HepG2 (cell line): ENCODE measurements at regions not wholly inside any gene's neighbourhood (a gene's known extent, or its start where the extent isn't known, plus 50 kb on each side); places are given as distances from the start of the nearest gene placed in this dataset.

Source experiments
- ATAC-seq: fragments of 200-7000 bp; cut with Tn5 transposase; 3 replicates; pipeline ENCODE4 v1.9.1; 2020; ENCODE audit warnings: mild to moderate bottlenecking, moderate library complexity
- BruUV-seq: library from RNA; stranded (reverse); fragments of 400-500 nt; replicated peaks from 2 replicates; lab custom pipeline; 2021; lab: Mats Ljungman, UMichigan
- CTCF ChIA-PET: fragments of 300-600 bp; formaldehyde crosslinking; extraction: SDS; loops from one replicate; lab custom pipeline; 2021; ENCODE audit warnings: low total read pairs, inconsistent platforms, low intra/inter-chr PET ratio; lab: Yijun Ruan, JAX
- POLR2A ChIA-PET: fragments of 350-600 bp; sonication (Branson Sonifier 250); formaldehyde crosslinking; loops from one replicate; lab custom pipeline; 2020; ENCODE audit warnings: antibody characterized with exemption, inconsistent platforms; lab: Yijun Ruan, JAX
- DNase-seq: peaks from one replicate; pipeline ENCODE4 v3.0.0-alpha.2; 2015; ENCODE audit warnings: low spot score
- FAIRE-seq: peaks from 3 replicates; lab custom pipeline; 2011; peaks lifted over from hg19 to GRCh38; lab: Jason Lieb, UNC
- H2AFZ ChIP-seq: one replicate; pipeline ENCODE4 v1.6.1; 2011; ENCODE audit warnings: low read length, inconsistent platforms
- H3K27ac ChIP-seq: fragments of 300-600 bp; 3 replicates; pipeline ENCODE4 v1.8.0; 2011; ENCODE audit warnings: mixed run types, mild to moderate bottlenecking, mixed read lengths, low read length, inconsistent platforms; ENCODE audit not compliant: insufficient read depth; ENCODE audit errors: extremely low read length
- H3K27me3 ChIP-seq, 2 experiments: fragments of 200-600 bp in 1 of 2; 2 replicates in 1 of 2; 3 replicates in 1 of 2; pipeline versions ENCODE4 v1.6.0 to v1.8.0; 2011; ENCODE audit warnings: low read length in 2 of 2, mild to moderate bottlenecking in 2 of 2, moderate library complexity in 2 of 2, inconsistent platforms in 1 of 2; ENCODE audit not compliant: insufficient read depth in 2 of 2, control insufficient read depth in 1 of 2
- H3K36me3 ChIP-seq, 2 experiments: fragments of 200-600 bp in 1 of 2; replicated peaks in 1 of 2; 2 replicates in 1 of 2; 3 replicates in 1 of 2; pipeline versions ENCODE4 v1.5.1 to v1.8.0; 2011; ENCODE audit warnings: low read length in 2 of 2, inconsistent platforms in 1 of 2; ENCODE audit not compliant: insufficient read depth in 2 of 2, control insufficient read depth in 1 of 2
- H3K4me1 ChIP-seq: 2 replicates; pipeline ENCODE4 v1.5.1; 2012; ENCODE audit warnings: low read length, inconsistent platforms; ENCODE audit not compliant: insufficient read depth
- H3K4me2 ChIP-seq: 2 replicates; pipeline ENCODE4 v1.6.0; 2011; ENCODE audit warnings: low read depth, low read length, inconsistent platforms
- H3K4me3 ChIP-seq, 3 experiments: fragments of 200-600 bp in 1 of 3; sonication (generic), shearing (Covaris generic) in 1 of 3; replicated peaks in 1 of 3; 2 replicates each; pipeline ENCODE4 v1.5.1; 2011 to 2016; ENCODE audit warnings: low read length in 3 of 3, inconsistent platforms in 2 of 3, low read depth in 2 of 3, mild to moderate bottlenecking in 2 of 3, control low read depth in 1 of 3, mixed read lengths in 1 of 3; ENCODE audit not compliant: insufficient read depth in 1 of 3
- H3K79me2 ChIP-seq: one replicate; pipeline ENCODE4 v1.6.1; 2011; ENCODE audit warnings: low read length, inconsistent platforms; ENCODE audit not compliant: insufficient read depth
- H3K9ac ChIP-seq: 2 replicates; pipeline ENCODE4 v1.6.0; 2011; ENCODE audit warnings: mild to moderate bottlenecking, low read depth, low read length, inconsistent platforms; ENCODE audit not compliant: insufficient read depth
- H3K9me3 ChIP-seq: 2 replicates; pipeline ENCODE4 v1.5.1; 2012; ENCODE audit warnings: mild to moderate bottlenecking, low read length
- H4K20me1 ChIP-seq: 2 replicates; pipeline ENCODE4 v1.6.0; 2011; ENCODE audit warnings: inconsistent platforms, mild to moderate bottlenecking, low read length, moderate library complexity; ENCODE audit not compliant: insufficient read depth
- ATM ChIP-seq: fragments of 450-650 bp; IDR thresholded peaks from 2 replicates; pipeline ENCODE4 v1.7.1; 2017; ENCODE audit warnings: mild to moderate bottlenecking, borderline replicate concordance
- FOSL1 ChIP-seq: sonication (generic); formaldehyde crosslinking; IDR thresholded peaks from 2 replicates; pipeline ENCODE4 v1.9.0; 2021; ENCODE audit warnings: missing genetic modification reagents, borderline replicate concordance
- GATA4 ChIP-seq: sonication (generic); IDR thresholded peaks from 2 replicates; pipeline ENCODE4 v1.6.1; 2016; ENCODE audit warnings: antibody characterized with exemption, low read depth, borderline replicate concordance
- HOXD1 ChIP-seq: sonication (generic); formaldehyde crosslinking; IDR thresholded peaks from 2 replicates; pipeline ENCODE4 v1.5.0; 2020; ENCODE audit warnings: missing genetic modification reagents
- MYC ChIP-seq: sonication (generic); formaldehyde crosslinking; IDR thresholded peaks from 2 replicates; pipeline ENCODE4 v1.9.0; 2021; ENCODE audit warnings: missing genetic modification reagents, borderline replicate concordance
- RXRB ChIP-seq: IDR thresholded peaks from 2 replicates; pipeline ENCODE4 v1.6.1; 2016; ENCODE audit warnings: borderline replicate concordance, missing genetic modification reagents, missing compliant biosample characterization
- SALL2 ChIP-seq: sonication (generic); formaldehyde crosslinking; IDR thresholded peaks from 2 replicates; pipeline ENCODE4 v1.8.1; 2023; ENCODE audit warnings: mild to moderate bottlenecking, missing genetic modification reagents, inconsistent platforms
- TCF7L2 ChIP-seq: IDR thresholded peaks from 2 replicates; pipeline ENCODE4 v1.6.1; 2011; ENCODE audit warnings: mild to moderate bottlenecking, low read depth, low read length, moderate library complexity
- ZFYVE20 ChIP-seq: sonication (generic); formaldehyde crosslinking; IDR thresholded peaks from 2 replicates; pipeline ENCODE4 v1.8.0; 2023; ENCODE audit warnings: low read depth, mild to moderate bottlenecking, moderate library complexity, missing genetic modification reagents, borderline replicate concordance
- ZNF121 ChIP-seq: sonication (generic); formaldehyde crosslinking; IDR thresholded peaks from 2 replicates; pipeline ENCODE4 v1.5.0; 2020; ENCODE audit warnings: mild to moderate bottlenecking, missing genetic modification reagents
- ZNF335 ChIP-seq: sonication (generic); formaldehyde crosslinking; IDR thresholded peaks from 2 replicates; pipeline ENCODE4 v1.4.0; 2020; ENCODE audit warnings: missing genetic modification reagents
- ZNF530 ChIP-seq: sonication (generic); formaldehyde crosslinking; IDR thresholded peaks from 2 replicates; pipeline ENCODE4 v1.5.0; 2020; ENCODE audit warnings: low read depth, mild to moderate bottlenecking, missing genetic modification reagents
- ZNF749 ChIP-seq: sonication (generic); formaldehyde crosslinking; IDR thresholded peaks from 2 replicates; pipeline ENCODE4 v1.8.0; 2022; ENCODE audit warnings: mild to moderate bottlenecking, missing genetic modification reagents, moderate library complexity, borderline replicate concordance
- WGBS: methylation state at CpG from one replicate; pipeline ENCODE4 v1.1.6; 2017; ENCODE audit warnings: low lambda C conversion rate; 5-methylcytosine and 5-hydroxymethylcytosine counted together
- in situ Hi-C: cut with HindIII; loops from 2 replicates; pipeline ENCODE4 v1.10.0; 2017; ENCODE audit warnings: low pct_unique_long_range_greater_than_20kb; ENCODE audit not compliant: extremely low pct_ligation_motif_present
- intact Hi-C: fragments of 100-400 bp; cut with micrococcal nuclease; formaldehyde crosslinking; loops from one replicate; pipeline ENCODE4 v1.10.0; 2022; ENCODE audit not compliant: unreplicated experiment
- TF ChIP-seq, protein P1 (sequence below): sonication (generic); formaldehyde crosslinking; IDR thresholded peaks from 2 replicates; pipeline ENCODE4 v1.5.0; 2020; ENCODE audit warnings: mild to moderate bottlenecking, missing genetic modification reagents
- TF ChIP-seq, protein P2 (sequence below): sonication (generic); formaldehyde crosslinking; IDR thresholded peaks from 2 replicates; pipeline ENCODE4 v1.4.0; 2020; ENCODE audit warnings: mild to moderate bottlenecking, missing genetic modification reagents, borderline replicate concordance

- Histone ChIP-seq H3K36me3 (no peaks in the 10 kb centered on the region), H4K20me1 (no peaks in the 10 kb centered on the region), H3K4me1 (no peaks in the 10 kb centered on the region), H3K4me2 (no peak overlapping the region), H3K9me3 (no peaks in the 10 kb centered on the region), H3K79me2 (no peaks in the 10 kb centered on the region), H3K27me3 (peaks cover 0 to 10% of the 10 kb centered on the region in 2 experiments; a peak in 2 of 5 replicates), H3K27ac (no peak overlapping the region), H3K4me3 (no peak overlapping the region), H3K9ac (no peak overlapping the region), H2AFZ (no peak overlapping the region)
- WGBS: 3% methylated on average over 2 of the region's 2 CpGs
- BruUV-seq: no TSS peak
- ATAC-seq (no peak), FAIRE-seq (no peak), DNase-seq (no peak)
- intact Hi-C loops: no loop called here
- ChIA-PET CTCF (no interaction called here), POLR2A (no interaction called here)
- in situ Hi-C loops: no loop called here
- no peak for TF ChIP-seq ATM
- no peak for TF ChIP-seq ZNF121
- no peak for TF ChIP-seq ZNF749
- TF ChIP-seq TCF7L2: no peak
These were observed 77.7 kb upstream of the PELI1 start for GRCh38 chr2:64221935-64222334.

GRCh38 chr2:64222351-64222750, 78.1 kb upstream of the PELI1 start:
- ChIA-PET CTCF (no interaction called here), POLR2A (no interaction called here)
- in situ Hi-C loops: no loop called here
- H3K27me3 ChIP-seq: peaks cover 0 to 14% of the 10 kb centered on the region in 2 experiments; a peak in 2 of 5 replicates
- H3K9ac ChIP-seq: no peak overlapping the region
- no peaks in the 10 kb centered on the region for H3K36me3 ChIP-seq
- no peak overlapping the region for H3K4me2 ChIP-seq
- H4K20me1 ChIP-seq: no peaks in the 10 kb centered on the region
- no peak overlapping the region for H2AFZ ChIP-seq
- FAIRE-seq: no peak
- DNase-seq: no peak
- BruUV-seq: no TSS peak
- H3K79me2 ChIP-seq: no peaks in the 10 kb centered on the region
- intact Hi-C loops: no loop called here
- H3K9me3 ChIP-seq: no peaks in the 10 kb centered on the region
- no peak overlapping the region for H3K27ac ChIP-seq
- H3K4me3 ChIP-seq: no peak overlapping the region
- 13% methylated on average over 2 of the region's 2 CpGs for WGBS
- H3K4me1 ChIP-seq: peaks cover 3% of the 10 kb centered on the region
- ATAC-seq: no peak
- TF ChIP-seq RXRB (CRISPR knock-in tag): no peak
- no peak for TF ChIP-seq MYC (CRISPR knock-in tag)
- TF ChIP-seq, protein P1, sequence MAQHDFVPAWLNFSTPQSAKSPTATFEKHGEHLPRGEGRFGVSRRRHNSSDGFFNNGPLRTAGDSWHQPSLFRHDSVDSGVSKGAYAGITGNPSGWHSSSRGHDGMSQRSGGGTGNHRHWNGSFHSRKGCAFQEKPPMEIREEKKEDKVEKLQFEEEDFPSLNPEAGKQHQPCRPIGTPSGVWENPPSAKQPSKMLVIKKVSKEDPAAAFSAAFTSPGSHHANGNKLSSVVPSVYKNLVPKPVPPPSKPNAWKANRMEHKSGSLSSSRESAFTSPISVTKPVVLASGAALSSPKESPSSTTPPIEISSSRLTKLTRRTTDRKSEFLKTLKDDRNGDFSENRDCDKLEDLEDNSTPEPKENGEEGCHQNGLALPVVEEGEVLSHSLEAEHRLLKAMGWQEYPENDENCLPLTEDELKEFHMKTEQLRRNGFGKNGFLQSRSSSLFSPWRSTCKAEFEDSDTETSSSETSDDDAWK (CRISPR knock-in tag): no peak
- no peak for TF ChIP-seq ZNF335 (CRISPR knock-in tag)
- TF ChIP-seq FOSL1 (CRISPR knock-in tag): no peak
- TF ChIP-seq HOXD1 (CRISPR knock-in tag): no peak
- TF ChIP-seq GATA4: no peak
- TF ChIP-seq ZFYVE20 (CRISPR knock-in tag): no peak
- TF ChIP-seq ZNF530: no peak
- TF ChIP-seq, protein P2, sequence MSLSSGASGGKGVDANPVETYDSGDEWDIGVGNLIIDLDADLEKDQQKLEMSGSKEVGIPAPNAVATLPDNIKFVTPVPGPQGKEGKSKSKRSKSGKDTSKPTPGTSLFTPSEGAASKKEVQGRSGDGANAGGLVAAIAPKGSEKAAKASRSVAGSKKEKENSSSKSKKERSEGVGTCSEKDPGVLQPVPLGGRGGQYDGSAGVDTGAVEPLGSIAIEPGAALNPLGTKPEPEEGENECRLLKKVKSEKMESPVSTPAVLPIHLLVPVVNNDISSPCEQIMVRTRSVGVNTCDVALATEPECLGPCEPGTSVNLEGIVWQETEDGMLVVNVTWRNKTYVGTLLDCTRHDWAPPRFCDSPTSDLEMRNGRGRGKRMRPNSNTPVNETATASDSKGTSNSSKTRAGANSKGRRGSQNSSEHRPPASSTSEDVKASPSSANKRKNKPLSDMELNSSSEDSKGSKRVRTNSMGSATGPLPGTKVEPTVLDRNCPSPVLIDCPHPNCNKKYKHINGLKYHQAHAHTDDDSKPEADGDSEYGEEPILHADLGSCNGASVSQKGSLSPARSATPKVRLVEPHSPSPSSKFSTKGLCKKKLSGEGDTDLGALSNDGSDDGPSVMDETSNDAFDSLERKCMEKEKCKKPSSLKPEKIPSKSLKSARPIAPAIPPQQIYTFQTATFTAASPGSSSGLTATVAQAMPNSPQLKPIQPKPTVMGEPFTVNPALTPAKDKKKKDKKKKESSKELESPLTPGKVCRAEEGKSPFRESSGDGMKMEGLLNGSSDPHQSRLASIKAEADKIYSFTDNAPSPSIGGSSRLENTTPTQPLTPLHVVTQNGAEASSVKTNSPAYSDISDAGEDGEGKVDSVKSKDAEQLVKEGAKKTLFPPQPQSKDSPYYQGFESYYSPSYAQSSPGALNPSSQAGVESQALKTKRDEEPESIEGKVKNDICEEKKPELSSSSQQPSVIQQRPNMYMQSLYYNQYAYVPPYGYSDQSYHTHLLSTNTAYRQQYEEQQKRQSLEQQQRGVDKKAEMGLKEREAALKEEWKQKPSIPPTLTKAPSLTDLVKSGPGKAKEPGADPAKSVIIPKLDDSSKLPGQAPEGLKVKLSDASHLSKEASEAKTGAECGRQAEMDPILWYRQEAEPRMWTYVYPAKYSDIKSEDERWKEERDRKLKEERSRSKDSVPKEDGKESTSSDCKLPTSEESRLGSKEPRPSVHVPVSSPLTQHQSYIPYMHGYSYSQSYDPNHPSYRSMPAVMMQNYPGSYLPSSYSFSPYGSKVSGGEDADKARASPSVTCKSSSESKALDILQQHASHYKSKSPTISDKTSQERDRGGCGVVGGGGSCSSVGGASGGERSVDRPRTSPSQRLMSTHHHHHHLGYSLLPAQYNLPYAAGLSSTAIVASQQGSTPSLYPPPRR: no peak
- TF ChIP-seq SALL2 (CRISPR knock-in tag): no peak
